ENCODE measurements at regions not wholly inside any gene's neighbourhood (a gene's known extent, or its start where the extent isn't known, plus 50 kb on each side); places are given as distances from the start of the nearest gene placed in this dataset.

GRCh38 chr3:46127503-46127902 lies 80.6 kb downstream of the CCR1 start:
- H3K27ac ChIP-seq (replicated peaks; ENCODE audit: low read length), result no peak overlapping the region
- no peak overlapping the region for H3K14ac ChIP-seq (ENCODE audit: low read length)
- H3K4me2 ChIP-seq (ENCODE audit: insufficient read depth, low read length, poor library complexity, severe bottlenecking), result no peak overlapping the region
- no peak for DNase-seq (ENCODE audit: low spot score)
- no peak overlapping the region for H2BK12ac ChIP-seq (ENCODE audit: low read length)
- H4K91ac ChIP-seq (ENCODE audit: low read depth, low read length, poor library complexity), result no peak overlapping the region
- no peak overlapping the region for H2BK5ac ChIP-seq (ENCODE audit: low read length)
- H3K79me1 ChIP-seq (ENCODE audit: low read depth, low read length), result no peaks in the 10 kb centered on the region
- no peak overlapping the region for H3K18ac ChIP-seq (ENCODE audit: low read length)
- WGBS, 2 donors (ENCODE audit: extremely low coverage in 2 of 2, insufficient read length in 2 of 2, insufficient replicate concordance in 1 of 2), result no CpG with 5 or more reads among the region's 1 CpG
- H2BK120ac ChIP-seq (ENCODE audit: low read depth, low read length), result no peak overlapping the region
- H3K36me3 ChIP-seq (replicated peaks in 1 of 2; ENCODE audit: control insufficient read depth in 2 of 2, insufficient read depth in 2 of 2, low read length in 2 of 2), result no peaks in the 10 kb centered on the region
- no peak overlapping the region for H3K4me3 ChIP-seq (ENCODE audit: low read length in 2 of 2)
- H3K9ac ChIP-seq (ENCODE audit: low read depth, low read length, poor library complexity), result no peak overlapping the region
- H3K4me1 ChIP-seq (ENCODE audit: control insufficient read depth in 2 of 2, insufficient read depth in 1 of 2, low read depth in 1 of 2, low read length in 2 of 2), result no peaks in the 10 kb centered on the region
- H2AK5ac ChIP-seq (ENCODE audit: low read depth, low read length), result no peak overlapping the region
- no peak overlapping the region for H2BK15ac ChIP-seq (ENCODE audit: low read length)
- H3K4ac ChIP-seq (ENCODE audit: low read length), result no peak overlapping the region
- H2AFZ ChIP-seq (ENCODE audit: low read length), result no peak overlapping the region
- no peak overlapping the region for H3K23ac ChIP-seq (ENCODE audit: low read depth, low read length, poor library complexity)
- H3K9me3 ChIP-seq (replicated peaks in 1 of 2; ENCODE audit: control insufficient read depth in 2 of 2, insufficient read depth in 1 of 2, low read depth in 1 of 2, low read length in 2 of 2), result no peaks in the 10 kb centered on the region
- H3K27me3 ChIP-seq (ENCODE audit: control insufficient read depth in 3 of 3, insufficient read depth in 3 of 3, low read depth in 1 of 3, low read length in 3 of 3), result no peaks in the 10 kb centered on the region
- no peak overlapping the region for H4K8ac ChIP-seq (ENCODE audit: low read depth, low read length)

- H3K27ac ChIP-seq (replicated peaks; ENCODE audit: low read length), result no peak overlapping the region
- no peak overlapping the region for H2BK5ac ChIP-seq (ENCODE audit: low read length)
- no peak overlapping the region for H3K4me3 ChIP-seq (ENCODE audit: low read length in 2 of 2)
- no peaks in the 10 kb centered on the region for H3K27me3 ChIP-seq (ENCODE audit: control insufficient read depth in 3 of 3, insufficient read depth in 3 of 3, low read depth in 1 of 3, low read length in 3 of 3)
- no peak overlapping the region for H2AK5ac ChIP-seq (ENCODE audit: low read depth, low read length)
- H3K14ac ChIP-seq (ENCODE audit: low read length), result no peak overlapping the region
- H3K9ac ChIP-seq (ENCODE audit: low read depth, low read length, poor library complexity), result no peak overlapping the region
- H2BK12ac ChIP-seq (ENCODE audit: low read length), result no peak overlapping the region
- no peak overlapping the region for H3K23ac ChIP-seq (ENCODE audit: low read depth, low read length, poor library complexity)
- no peak overlapping the region for H2BK120ac ChIP-seq (ENCODE audit: low read depth, low read length)
- no peak overlapping the region for H2AFZ ChIP-seq (ENCODE audit: low read length)
- H3K4me1 ChIP-seq (ENCODE audit: control insufficient read depth in 2 of 2, insufficient read depth in 1 of 2, low read depth in 1 of 2, low read length in 2 of 2), result no peaks in the 10 kb centered on the region
- DNase-seq (ENCODE audit: low spot score), result no peak
- no peak overlapping the region for H4K91ac ChIP-seq (ENCODE audit: low read depth, low read length, poor library complexity)
- no peak overlapping the region for H3K4me2 ChIP-seq (ENCODE audit: insufficient read depth, low read length, poor library complexity, severe bottlenecking)
- WGBS, 2 donors (ENCODE audit: extremely low coverage in 2 of 2, insufficient read length in 2 of 2, insufficient replicate concordance in 1 of 2), result no CpG with 5 or more reads among the region's 6 CpGs
- no peak overlapping the region for H4K8ac ChIP-seq (ENCODE audit: low read depth, low read length)
- no peaks in the 10 kb centered on the region for H3K79me1 ChIP-seq (ENCODE audit: low read depth, low read length)
- H3K18ac ChIP-seq (ENCODE audit: low read length), result no peak overlapping the region
- no peak overlapping the region for H3K4ac ChIP-seq (ENCODE audit: low read length)
- no peak overlapping the region for H2BK15ac ChIP-seq (ENCODE audit: low read length)
- H3K36me3 ChIP-seq (replicated peaks in 1 of 2; ENCODE audit: control insufficient read depth in 2 of 2, insufficient read depth in 2 of 2, low read length in 2 of 2), result no peaks in the 10 kb centered on the region
- H3K9me3 ChIP-seq (replicated peaks in 1 of 2; ENCODE audit: control insufficient read depth in 2 of 2, insufficient read depth in 1 of 2, low read depth in 1 of 2, low read length in 2 of 2), result peaks cover 0 to 2% of the 10 kb centered on the region in 2 donors
These were observed 83.6 kb downstream of the CCR1 start for GRCh38 chr3:46124216-46125177.

GRCh38 chr3:46123646-46124045 lies 84.5 kb downstream of the CCR1 start:
- Histone ChIP-seq H2AK5ac (ENCODE audit: low read depth, low read length) (no peak overlapping the region), H3K4me3 (ENCODE audit: low read length in 2 of 2) (no peak overlapping the region), H3K14ac (ENCODE audit: low read length) (no peak overlapping the region), H3K18ac (ENCODE audit: low read length) (no peak overlapping the region), H2AFZ (ENCODE audit: low read length) (no peak overlapping the region), H3K79me1 (ENCODE audit: low read depth, low read length) (no peaks in the 10 kb centered on the region), H2BK5ac (ENCODE audit: low read length) (no peak overlapping the region), H3K9ac (ENCODE audit: low read depth, low read length, poor library complexity) (no peak overlapping the region), H3K27me3 (ENCODE audit: control insufficient read depth in 3 of 3, insufficient read depth in 3 of 3, low read depth in 1 of 3, low read length in 3 of 3) (no peaks in the 10 kb centered on the region), H2BK12ac (ENCODE audit: low read length) (no peak overlapping the region), H3K9me3 (replicated peaks in 1 of 2; ENCODE audit: control insufficient read depth in 2 of 2, insufficient read depth in 1 of 2, low read depth in 1 of 2, low read length in 2 of 2) (peaks cover 0 to 2% of the 10 kb centered on the region in 2 donors), H3K4ac (ENCODE audit: low read length) (no peak overlapping the region), H3K27ac (replicated peaks; ENCODE audit: low read length) (no peak overlapping the region), H3K36me3 (replicated peaks in 1 of 2; ENCODE audit: control insufficient read depth in 2 of 2, insufficient read depth in 2 of 2, low read length in 2 of 2) (no peaks in the 10 kb centered on the region), H4K91ac (ENCODE audit: low read depth, low read length, poor library complexity) (no peak overlapping the region), H2BK15ac (ENCODE audit: low read length) (no peak overlapping the region), H3K23ac (ENCODE audit: low read depth, low read length, poor library complexity) (no peak overlapping the region), H2BK120ac (ENCODE audit: low read depth, low read length) (no peak overlapping the region), H4K8ac (ENCODE audit: low read depth, low read length) (no peak overlapping the region), H3K4me1 (ENCODE audit: control insufficient read depth in 2 of 2, insufficient read depth in 1 of 2, low read depth in 1 of 2, low read length in 2 of 2) (no peaks in the 10 kb centered on the region), H3K4me2 (ENCODE audit: insufficient read depth, low read length, poor library complexity, severe bottlenecking) (no peak overlapping the region)
- no CpG with 5 or more reads among the region's 3 CpGs for WGBS, 2 donors (ENCODE audit: extremely low coverage in 2 of 2, insufficient read length in 2 of 2, insufficient replicate concordance in 1 of 2)
- DNase-seq (ENCODE audit: low spot score), result no peak

GRCh38 chr3:46122091-46122490 lies 86.0 kb downstream of the CCR1 start:
- no peaks in the 10 kb centered on the region for H3K27me3 ChIP-seq (ENCODE audit: control insufficient read depth in 3 of 3, insufficient read depth in 3 of 3, low read depth in 1 of 3, low read length in 3 of 3)
- no peaks in the 10 kb centered on the region for H3K36me3 ChIP-seq (replicated peaks in 1 of 2; ENCODE audit: control insufficient read depth in 2 of 2, insufficient read depth in 2 of 2, low read length in 2 of 2)
- H2BK12ac ChIP-seq (ENCODE audit: low read length), result no peak overlapping the region
- H3K4me2 ChIP-seq (ENCODE audit: insufficient read depth, low read length, poor library complexity, severe bottlenecking), result no peak overlapping the region
- no peak overlapping the region for H3K4me3 ChIP-seq (ENCODE audit: low read length in 2 of 2)
- H3K23ac ChIP-seq (ENCODE audit: low read depth, low read length, poor library complexity), result no peak overlapping the region
- H2BK5ac ChIP-seq (ENCODE audit: low read length), result no peak overlapping the region
- no peak overlapping the region for H2BK15ac ChIP-seq (ENCODE audit: low read length)
- H2AK5ac ChIP-seq (ENCODE audit: low read depth, low read length), result no peak overlapping the region
- no peak overlapping the region for H3K18ac ChIP-seq (ENCODE audit: low read length)
- WGBS, 2 donors (ENCODE audit: extremely low coverage in 2 of 2, insufficient read length in 2 of 2, insufficient replicate concordance in 1 of 2), result no CpG with 5 or more reads among the region's 2 CpGs
- H2BK120ac ChIP-seq (ENCODE audit: low read depth, low read length), result no peak overlapping the region
- no peak overlapping the region for H3K9ac ChIP-seq (ENCODE audit: low read depth, low read length, poor library complexity)
- H3K79me1 ChIP-seq (ENCODE audit: low read depth, low read length), result no peaks in the 10 kb centered on the region
- H3K9me3 ChIP-seq (replicated peaks in 1 of 2; ENCODE audit: control insufficient read depth in 2 of 2, insufficient read depth in 1 of 2, low read depth in 1 of 2, low read length in 2 of 2), result peaks cover 0 to 2% of the 10 kb centered on the region in 2 donors
- H2AFZ ChIP-seq (ENCODE audit: low read length), result no peak overlapping the region
- no peaks in the 10 kb centered on the region for H3K4me1 ChIP-seq (ENCODE audit: control insufficient read depth in 2 of 2, insufficient read depth in 1 of 2, low read depth in 1 of 2, low read length in 2 of 2)
- no peak overlapping the region for H3K14ac ChIP-seq (ENCODE audit: low read length)
- H3K27ac ChIP-seq (replicated peaks; ENCODE audit: low read length), result no peak overlapping the region
- no peak for DNase-seq (ENCODE audit: low spot score)
- no peak overlapping the region for H4K91ac ChIP-seq (ENCODE audit: low read depth, low read length, poor library complexity)
- H3K4ac ChIP-seq (ENCODE audit: low read length), result no peak overlapping the region
- H4K8ac ChIP-seq (ENCODE audit: low read depth, low read length), result no peak overlapping the region
